NCI-H2171 treated with DMSO at 0.1 percent for 48 hours (cell line): ENCODE measurements at regions not wholly inside any gene's neighbourhood (a gene's known extent, or its start where the extent isn't known, plus 50 kb on each side); places are given as distances from the start of the nearest gene placed in this dataset.
"Not testable (repeated sequence)": the region's sequence is repeated elsewhere in the genome, so short reads cannot be mapped to it uniquely, and the experiment has no call there.

Source experiments
- DNase-seq: peaks from one replicate; lab custom pipeline; 2025; lab: John Stamatoyannopoulos, UW

DNA sequence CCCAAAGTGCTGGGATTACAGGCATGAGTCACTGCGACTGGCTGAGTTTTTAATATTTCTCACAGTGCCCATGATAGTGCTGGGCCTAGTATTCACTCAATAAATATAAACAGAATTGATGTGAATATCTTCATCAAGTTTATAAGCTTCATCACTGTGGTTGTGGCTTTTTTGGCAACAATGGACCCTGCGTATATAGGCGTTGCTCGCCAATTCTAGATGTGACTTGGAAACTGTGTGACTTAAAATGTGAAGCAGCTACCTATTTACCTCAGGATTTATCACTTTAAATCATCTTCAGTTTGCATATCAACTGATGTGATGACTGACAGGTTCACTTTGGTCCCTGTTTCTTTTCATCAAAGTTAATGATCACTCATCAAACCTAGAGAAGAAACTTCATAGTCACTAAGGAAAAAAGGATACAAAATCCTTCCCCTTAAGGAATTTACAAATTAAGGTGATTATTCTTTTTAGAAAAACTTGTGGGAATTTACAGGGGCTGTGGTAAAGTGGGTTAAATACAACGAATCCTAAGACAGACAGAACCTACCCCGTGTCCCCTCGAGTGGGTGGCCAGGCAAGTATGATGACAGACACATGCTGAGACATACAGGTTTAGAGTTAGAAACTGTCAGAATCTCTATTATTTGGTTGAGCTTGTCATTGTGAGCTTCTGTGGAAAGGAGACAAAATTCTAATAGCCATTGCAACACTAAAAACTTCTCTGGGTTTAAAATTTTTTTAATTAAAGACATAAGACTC, 101.3 kb downstream of the AKAP11 start:
- no peak for DNase-seq

DNA sequence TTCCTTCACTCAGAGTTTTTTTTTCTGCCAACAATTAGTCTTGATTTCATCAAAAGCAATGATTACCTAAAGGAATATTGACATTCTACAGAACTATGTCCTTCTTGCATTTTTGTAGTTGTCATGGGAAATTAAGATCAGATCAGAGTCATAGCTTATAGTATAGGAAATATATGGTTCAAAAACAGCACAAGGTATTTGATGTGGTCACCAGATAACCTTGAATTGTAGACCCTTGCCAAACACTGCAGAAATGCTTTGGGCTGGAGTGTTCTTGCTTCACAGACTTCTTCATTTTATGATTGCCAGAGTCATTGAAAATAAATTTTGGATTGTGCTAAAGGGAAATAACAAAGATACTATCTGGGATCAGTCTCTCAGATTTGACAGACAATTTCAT, 103.7 kb downstream of the AKAP11 start:
- no peak for DNase-seq

DNA sequence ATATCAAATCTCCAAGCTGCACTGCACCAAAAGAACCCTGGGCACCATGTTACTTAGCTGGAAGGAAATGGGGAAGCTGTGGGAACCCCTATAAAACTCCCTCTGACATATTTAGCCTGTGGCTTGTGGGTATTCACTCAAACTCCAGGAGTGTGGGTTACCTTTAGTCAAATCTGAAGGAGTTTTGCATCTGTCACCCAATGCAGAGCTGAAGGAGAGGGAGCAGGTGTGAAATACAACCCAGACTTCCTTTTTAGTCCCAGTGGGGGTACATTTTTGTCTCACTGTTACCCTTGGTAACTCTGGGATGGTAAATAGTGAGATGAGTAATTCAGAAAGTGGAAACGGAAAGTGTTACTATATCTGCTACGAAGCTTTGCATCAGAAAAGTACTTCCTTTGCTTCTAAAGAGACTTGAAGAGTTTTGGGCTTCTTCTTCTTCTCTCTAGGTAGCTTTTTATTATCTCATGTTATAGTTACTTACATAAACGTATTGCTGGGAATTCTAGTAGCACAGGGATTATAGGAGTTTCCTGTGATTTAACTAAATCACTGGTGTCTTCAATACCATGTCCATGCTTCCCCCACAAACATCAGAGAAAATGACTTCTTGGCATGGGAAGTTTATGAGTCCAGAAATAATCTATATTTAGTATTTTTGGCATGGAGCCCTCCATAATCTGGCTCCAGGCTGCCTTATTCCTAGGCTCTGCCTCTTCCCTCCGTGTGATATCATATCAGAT, 105.9 kb downstream of the AKAP11 start:
- DNase-seq: peak; percentile 67

GRCh38 chr13:42378383-42378780, 106.4 kb downstream of the AKAP11 start:
- no peak for DNase-seq

GRCh38 chr13:42379241-42379640, 107.3 kb downstream of the AKAP11 start:
- no peak for DNase-seq

DNA sequence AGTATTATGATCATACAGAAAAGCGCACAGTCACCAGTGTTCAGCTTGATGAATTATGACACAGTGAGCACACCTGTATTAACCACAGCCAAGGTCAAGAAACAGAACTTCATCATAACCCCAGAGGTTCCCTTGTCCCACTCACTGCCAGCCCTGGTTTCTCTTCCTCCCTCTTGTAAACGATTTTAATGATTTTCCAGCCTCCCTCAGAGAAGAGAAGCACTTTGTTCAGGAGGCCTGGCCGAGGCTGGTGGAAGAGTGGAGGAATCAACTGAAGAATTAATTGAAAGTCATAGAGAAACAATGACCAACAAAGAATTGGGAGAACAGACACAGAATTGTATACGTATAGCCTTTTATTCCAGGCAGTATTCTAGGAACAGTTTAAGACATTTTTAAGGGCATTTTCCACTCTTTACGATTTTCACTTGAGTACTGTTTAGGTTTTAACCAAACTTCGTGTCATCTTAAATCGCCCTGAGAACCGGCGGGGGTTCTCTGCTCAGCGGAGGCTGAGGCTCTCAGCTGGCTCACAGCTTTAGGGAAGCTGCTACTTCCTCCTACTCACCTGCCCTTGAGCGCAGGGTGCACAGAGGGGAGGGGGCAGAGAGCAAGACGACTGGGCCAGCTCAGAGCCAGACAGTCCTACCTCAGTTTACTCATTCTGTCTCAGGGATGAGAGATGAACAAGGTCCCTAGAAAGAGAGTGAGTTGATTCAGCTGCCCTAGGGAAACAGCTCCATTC, 108.6 kb downstream of the AKAP11 start:
- DNase-seq: no peak

DNA sequence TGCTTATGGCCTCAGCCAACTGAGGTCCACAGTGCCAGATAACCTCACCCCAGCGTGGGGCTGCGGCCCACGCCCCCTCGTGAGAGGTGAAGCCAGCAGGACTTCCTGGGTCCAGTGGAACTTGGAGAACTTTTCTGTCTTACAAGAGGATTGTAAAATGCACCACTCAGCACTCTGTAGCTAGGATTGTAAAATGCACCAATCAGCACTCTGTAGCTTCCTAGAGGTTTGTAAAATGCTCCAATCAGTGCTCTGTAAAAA, 109.1 kb downstream of the AKAP11 start:
- no peak for DNase-seq

GRCh38 chr13:42381426-42381825, 109.5 kb downstream of the AKAP11 start:
- DNase-seq: not testable (repeated sequence)

GRCh38 chr13:42383025-42383424, 111.1 kb downstream of the AKAP11 start:
- DNase-seq: no peak

DNA sequence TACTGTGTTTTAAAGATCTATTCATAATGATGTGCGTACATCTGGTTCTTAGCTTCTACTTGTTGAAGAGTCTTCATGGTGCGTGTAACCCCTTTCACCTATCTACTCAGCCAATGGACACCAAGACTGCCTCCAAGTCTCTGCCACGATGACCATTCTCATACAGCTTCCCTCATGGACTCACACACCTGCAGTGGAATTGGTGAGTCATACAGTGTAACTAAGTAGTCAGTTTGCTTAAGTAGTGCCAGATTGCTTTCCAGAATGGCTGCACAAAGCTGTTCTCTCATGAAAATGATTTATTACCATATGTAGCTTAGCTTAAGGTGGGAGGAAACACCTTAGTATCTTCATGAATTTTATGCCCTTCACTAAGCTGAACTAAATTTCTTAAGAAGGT, 112.3 kb downstream of the AKAP11 start:
- DNase-seq: peak; percentile 6

GRCh38 chr13:42388326-42388725, 116.4 kb downstream of the AKAP11 start:
- DNase-seq: no peak

DNA sequence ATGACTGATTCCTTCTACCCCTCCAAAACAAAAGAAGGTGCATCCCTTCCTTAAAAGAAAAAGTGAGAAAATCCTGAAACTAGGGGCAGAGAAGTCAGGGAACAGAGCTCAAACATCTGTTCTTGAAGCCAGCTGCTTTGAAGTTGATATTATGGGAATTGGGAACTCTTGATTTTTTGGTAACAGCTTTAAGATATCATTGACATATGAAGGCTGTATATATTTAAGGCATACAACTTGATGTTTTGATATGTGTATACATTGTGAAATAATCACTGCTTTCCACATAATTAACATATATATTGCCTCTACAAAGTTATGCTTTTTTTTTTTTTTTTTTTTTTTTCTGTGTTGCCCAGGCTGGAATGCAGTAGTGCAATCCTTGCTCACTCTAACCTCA, 117.1 kb downstream of the AKAP11 start:
- DNase-seq: no peak

- DNase-seq: no peak
Measured at GRCh38 chr13:42392180-42392579, 120.2 kb downstream of the AKAP11 start.

DNA sequence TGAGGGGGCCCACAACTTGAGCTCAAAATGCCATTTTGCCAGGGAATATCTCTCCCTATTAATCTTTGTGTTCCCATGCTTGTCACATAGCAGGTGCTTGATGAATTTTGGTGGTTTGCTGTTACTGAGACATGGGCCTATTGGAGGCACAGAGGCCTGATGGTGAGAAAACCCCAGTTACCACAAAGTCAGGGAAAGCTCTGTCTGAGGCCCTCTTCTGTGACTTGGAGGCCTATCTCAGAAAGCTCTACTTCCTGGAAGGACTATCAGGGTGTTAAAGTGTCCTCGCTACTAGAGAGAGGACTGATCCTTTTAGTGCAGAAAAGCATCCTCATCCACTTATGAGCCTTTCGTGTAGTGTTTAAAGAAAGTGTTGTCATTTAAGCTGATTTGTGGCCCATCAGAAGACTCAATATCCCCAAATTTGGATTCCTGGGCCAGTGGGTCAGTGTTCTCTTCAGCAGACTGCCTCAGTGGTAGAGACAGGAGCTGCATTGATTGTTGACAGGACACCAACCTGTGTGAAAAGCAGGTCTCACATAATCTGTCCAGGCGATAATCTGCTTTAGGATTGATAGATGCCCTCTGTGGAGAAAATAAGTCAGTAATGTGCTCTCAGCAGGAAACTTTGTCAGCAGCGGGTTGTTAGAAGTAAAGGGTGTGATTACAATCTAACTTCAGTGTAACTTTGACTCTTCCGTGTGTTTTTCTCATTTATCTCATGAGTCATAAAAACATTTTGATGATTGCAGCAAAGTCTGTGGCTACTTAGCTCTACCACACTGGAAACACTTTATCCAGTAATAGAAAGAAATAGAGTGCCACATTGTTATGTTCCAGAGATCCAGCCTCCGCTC, 121.0 kb downstream of the AKAP11 start:
- DNase-seq: no peak

DNA sequence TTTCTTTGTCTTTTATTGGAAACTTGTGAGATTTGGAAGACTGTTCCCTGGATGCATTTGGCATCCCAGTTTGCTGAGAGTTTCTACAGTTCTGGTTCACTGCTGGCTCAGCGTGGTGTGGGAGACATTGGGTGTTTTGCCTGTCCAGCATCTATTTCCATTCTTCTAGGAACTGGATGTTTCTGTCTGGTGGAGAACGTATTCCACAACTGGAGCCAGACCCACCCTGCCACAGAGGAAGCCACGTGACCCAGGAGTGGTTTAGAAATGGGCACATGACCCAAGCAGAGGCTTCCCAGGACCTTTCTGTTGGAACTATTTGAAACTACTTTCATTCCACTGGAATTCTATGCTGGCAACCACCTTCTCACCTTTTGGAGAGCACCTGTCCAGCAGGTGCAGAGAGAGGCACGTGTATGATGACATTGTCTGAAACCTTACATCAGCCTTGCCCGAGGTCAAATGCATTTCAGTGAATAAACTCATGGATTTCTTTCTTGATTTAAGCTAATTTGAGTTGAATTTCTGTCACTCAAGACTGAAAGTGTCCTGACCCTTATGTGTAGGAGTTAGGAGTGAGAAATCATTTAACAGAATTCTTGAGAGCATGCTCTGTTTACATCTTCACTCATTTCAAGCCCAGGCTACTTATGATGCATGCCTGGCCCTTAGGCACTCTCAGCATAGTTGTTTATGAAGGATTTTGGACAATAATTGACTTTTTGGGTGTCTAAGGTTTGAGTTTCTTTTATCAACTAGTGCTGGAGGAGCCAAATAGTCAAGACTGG, 121.8 kb downstream of the AKAP11 start:
- DNase-seq: no peak

GRCh38 chr13:42394361-42394708, 122.4 kb downstream of the AKAP11 start:
- no peak for DNase-seq

DNA sequence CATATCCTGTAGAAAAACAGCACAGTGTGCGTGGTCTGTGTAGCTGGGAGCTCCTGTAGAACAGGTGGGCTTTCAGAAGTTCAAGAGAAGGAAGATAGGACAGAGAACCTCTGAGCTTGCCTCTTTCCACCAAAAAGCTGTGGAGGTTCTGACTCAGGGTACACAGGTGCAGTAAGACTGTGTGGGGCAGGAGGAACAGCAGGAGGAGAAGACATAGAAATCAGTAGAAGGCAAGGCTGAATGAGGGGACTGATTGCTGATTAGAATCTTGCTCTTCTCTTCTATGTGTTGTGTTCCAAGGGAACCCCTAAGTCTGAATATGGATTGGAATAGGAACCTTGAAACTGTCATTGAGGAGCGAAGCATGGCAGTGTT, 122.7 kb downstream of the AKAP11 start:
- no peak for DNase-seq

- no peak for DNase-seq
Measured at GRCh38 chr13:42395086-42395821, 123.3 kb downstream of the AKAP11 start.

DNA sequence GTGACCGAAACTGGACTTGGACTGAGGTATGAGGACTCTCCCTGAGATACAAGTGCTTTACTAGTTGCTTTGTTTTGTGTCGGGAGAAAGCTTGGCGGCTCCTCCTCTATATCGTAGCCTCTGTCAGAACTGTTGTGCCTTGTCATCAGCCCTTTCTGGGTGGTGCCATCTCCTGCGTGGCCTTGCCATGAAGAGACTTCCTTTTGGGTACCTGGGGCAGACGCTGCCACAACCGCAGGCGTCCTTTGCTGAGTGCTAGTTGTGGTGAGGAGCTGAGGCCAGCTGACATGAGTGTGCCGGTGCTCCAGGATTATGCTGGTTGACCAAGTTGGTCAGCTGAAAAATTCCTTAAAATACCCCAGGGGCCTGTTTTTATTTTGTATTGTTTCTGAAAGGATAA, 124.5 kb downstream of the AKAP11 start:
- DNase-seq: no peak

DNA sequence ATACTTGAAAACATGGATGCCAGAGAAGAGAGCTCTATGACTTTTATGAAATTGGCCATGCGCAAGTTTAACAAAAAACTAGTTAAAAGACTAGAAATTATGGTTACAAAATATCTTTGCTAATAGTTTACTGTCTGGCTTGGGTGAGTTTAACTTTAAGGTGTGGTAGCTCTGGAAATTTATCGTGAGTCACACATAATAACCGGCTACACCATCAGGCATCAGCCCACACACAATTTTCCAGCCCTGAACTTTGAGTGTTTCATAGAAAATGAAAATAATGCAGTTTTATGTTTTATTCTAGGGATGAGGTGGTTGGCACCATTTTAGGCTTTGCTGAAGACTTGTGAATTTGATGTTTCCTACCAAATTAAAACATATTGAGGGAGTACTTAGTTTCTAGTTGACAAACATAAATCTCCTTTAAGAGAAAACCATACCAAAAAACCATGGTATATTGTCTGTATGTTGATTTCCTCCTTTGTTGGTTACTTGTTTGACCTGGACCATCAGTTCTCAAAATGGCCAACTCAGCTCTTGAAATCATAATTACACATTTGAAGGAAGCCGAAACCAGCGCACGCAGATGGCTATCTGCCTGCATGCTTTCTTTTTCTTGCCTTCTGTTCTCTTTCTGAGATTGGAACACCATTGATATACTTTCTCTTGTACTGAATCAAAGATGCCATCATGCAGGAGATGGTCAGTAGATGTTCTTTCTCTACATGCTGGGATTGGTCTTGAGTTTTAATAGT, 125.1 kb downstream of the AKAP11 start:
- no peak for DNase-seq
